BE2C (cell line): ENCODE measurements at regions not wholly inside any gene's neighbourhood (a gene's known extent, or its start where the extent isn't known, plus 50 kb on each side); places are given as distances from the start of the nearest gene placed in this dataset.
"Not testable (repeated sequence)": the region's sequence is repeated elsewhere in the genome, so short reads cannot be mapped to it uniquely, and the experiment has no call there.

Source experiments
- DNase-seq: peaks from one replicate; pipeline ENCODE4 v3.0.0-alpha.2; 2020
- H3K27me3 ChIP-seq: fragments of 250-450 bp; sonication (Bioruptor Pico); 2 replicates; pipeline ENCODE4 v1.5.1; 2020; ENCODE audit warnings: mild to moderate bottlenecking
- H3K36me3 ChIP-seq: fragments of 250-450 bp; sonication (Bioruptor Pico); 2 replicates; pipeline ENCODE4 v1.5.1; 2020; ENCODE audit warnings: mild to moderate bottlenecking
- H3K4me1 ChIP-seq: fragments of 250-450 bp; sonication (Bioruptor Pico); 2 replicates; pipeline ENCODE4 v1.5.1; 2020
- H3K4me3 ChIP-seq: 2 replicates; pipeline ENCODE4 v1.5.1; 2011; ENCODE audit warnings: low read depth, low read length
- H3K9me3 ChIP-seq: fragments of 250-450 bp; sonication (Bioruptor Pico); 2 replicates; pipeline ENCODE4 v1.5.1; 2020
- CTCF ChIP-seq: IDR thresholded peaks from 2 replicates; pipeline ENCODE4 v1.5.1; 2012; ENCODE audit warnings: mild to moderate bottlenecking, low read depth, low read length

- no peak for TF ChIP-seq CTCF
- Histone ChIP-seq H3K9me3 (no peaks in the 10 kb centered on the region), H3K36me3 (no peaks in the 10 kb centered on the region), H3K4me1 (no peaks in the 10 kb centered on the region), H3K27me3 (no peaks in the 10 kb centered on the region), H3K4me3 (no peak overlapping the region)
- DNase-seq: no peak
These were observed 154.3 kb upstream of the MED13 start for GRCh38 chr17:62219221-62219899.

- Histone ChIP-seq H3K36me3 (no peaks in the 10 kb centered on the region), H3K9me3 (no peaks in the 10 kb centered on the region), H3K27me3 (no peaks in the 10 kb centered on the region), H3K4me3 (no peak overlapping the region), H3K4me1 (no peaks in the 10 kb centered on the region; the same call in 1 of the 2 replicates)
- no peak for DNase-seq
- no peak for TF ChIP-seq CTCF
These were observed 151.8 kb upstream of the MED13 start for GRCh38 chr17:62216847-62217246.

GRCh38 chr17:62215891-62216290, 150.8 kb upstream of the MED13 start:
- not testable (repeated sequence) for H3K27me3 ChIP-seq, H3K9me3 ChIP-seq, H3K4me1 ChIP-seq, H3K4me3 ChIP-seq, DNase-seq, H3K36me3 ChIP-seq

GRCh38 chr17:62206550-62206949, 141.5 kb upstream of the MED13 start:
- TF ChIP-seq CTCF: peak; percentile 41; the same call in 1 of the 2 replicates
- no peak overlapping the region for H3K4me3 ChIP-seq
- H3K9me3 ChIP-seq: no peaks in the 10 kb centered on the region
- DNase-seq: peak; percentile 70
- H3K4me1 ChIP-seq: peaks cover 8% of the 10 kb centered on the region
- H3K36me3 ChIP-seq: no peaks in the 10 kb centered on the region
- H3K27me3 ChIP-seq: no peaks in the 10 kb centered on the region

- DNase-seq, H3K4me1 ChIP-seq, H3K27me3 ChIP-seq, H3K36me3 ChIP-seq, H3K4me3 ChIP-seq, H3K9me3 ChIP-seq: not testable (repeated sequence)
These were observed 132.1 kb upstream of the MED13 start for GRCh38 chr17:62197156-62197555.

GRCh38 chr17:62196587-62196986, 131.5 kb upstream of the MED13 start:
- not testable (repeated sequence) for H3K27me3 ChIP-seq, H3K4me1 ChIP-seq, DNase-seq, H3K9me3 ChIP-seq, H3K4me3 ChIP-seq, H3K36me3 ChIP-seq

GRCh38 chr17:62194401-62194800, 129.3 kb upstream of the MED13 start:
- no peaks in the 10 kb centered on the region for H3K36me3 ChIP-seq
- no peaks in the 10 kb centered on the region for H3K9me3 ChIP-seq
- no peak overlapping the region for H3K4me3 ChIP-seq
- TF ChIP-seq CTCF: no peak
- no peaks in the 10 kb centered on the region for H3K27me3 ChIP-seq
- no peaks in the 10 kb centered on the region for H3K4me1 ChIP-seq
- DNase-seq: no peak

- TF ChIP-seq CTCF: no peak
These were observed 128.2 kb upstream of the MED13 start for GRCh38 chr17:62193249-62193648.

More at GRCh38 chr17:62193249-62193648, 128.2 kb upstream of the MED13 start:
- no peaks in the 10 kb centered on the region for H3K36me3 ChIP-seq
- no peaks in the 10 kb centered on the region for H3K9me3 ChIP-seq
- H3K4me1 ChIP-seq: no peaks in the 10 kb centered on the region
- no peak overlapping the region for H3K4me3 ChIP-seq
- H3K27me3 ChIP-seq: no peaks in the 10 kb centered on the region
- DNase-seq: no peak
